LNCaP clone FGC (cell line): ENCODE measurements at regions not wholly inside any gene's neighbourhood (a gene's known extent, or its start where the extent isn't known, plus 50 kb on each side); places are given as distances from the start of the nearest gene placed in this dataset.

Source experiments
- DNase-seq: peaks from one replicate; pipeline ENCODE4 v3.0.0-alpha.2; 2011; ENCODE audit warnings: low read depth
- H3K4me3 ChIP-seq: 2 replicates; pipeline ENCODE4 v1.5.1; 2011; ENCODE audit warnings: mild to moderate bottlenecking, low read depth, low read length, control low read depth
- CTCF ChIP-seq: IDR thresholded peaks from 2 replicates; pipeline ENCODE4 v1.5.1; 2012; ENCODE audit warnings: mild to moderate bottlenecking; ENCODE audit not compliant: control insufficient read depth, insufficient read depth; ENCODE audit errors: extremely low read depth

- TF ChIP-seq CTCF = no peak
- H3K4me3 ChIP-seq = no peak overlapping the region
- DNase-seq = no peak
Measured at GRCh38 chr10:10010397-10010796, 1007.3 kb upstream of the CELF2 start.

GRCh38 chr10:10014846-10015245, 1002.8 kb upstream of the CELF2 start:
- no peak overlapping the region for H3K4me3 ChIP-seq
- no peak for DNase-seq
- TF ChIP-seq CTCF = no peak

GRCh38 chr10:10017716-10018115, 1000.0 kb upstream of the CELF2 start:
- H3K4me3 ChIP-seq = no peak overlapping the region
- DNase-seq = no peak
- no peak for TF ChIP-seq CTCF

- H3K4me3 ChIP-seq = no peak overlapping the region
- no peak for DNase-seq
- no peak for TF ChIP-seq CTCF
Measured at GRCh38 chr10:10020945-10021344, 996.7 kb upstream of the CELF2 start.

- no peak overlapping the region for H3K4me3 ChIP-seq
- no peak for TF ChIP-seq CTCF
- DNase-seq = no peak
Measured at GRCh38 chr10:10032991-10033390, 984.7 kb upstream of the CELF2 start.

- DNase-seq = no peak
- TF ChIP-seq CTCF = no peak
- H3K4me3 ChIP-seq = no peak overlapping the region
Measured at GRCh38 chr10:10038348-10038747, 979.3 kb upstream of the CELF2 start.

- DNase-seq = no peak
- H3K4me3 ChIP-seq = no peak overlapping the region
- no peak for TF ChIP-seq CTCF
Measured at GRCh38 chr10:10039595-10039994, 978.1 kb upstream of the CELF2 start.
